Psoas muscle (tissue), 7 donors: ENCODE measurements at regions not wholly inside any gene's neighbourhood (a gene's known extent, or its start where the extent isn't known, plus 50 kb on each side); places are given as distances from the start of the nearest gene placed in this dataset.

ENCODE experiments used
- ATAC-seq, 4 donors: fragments of 200-7000 bp; cut with Tn5 transposase; one replicate each; pipeline ENCODE4 v1.9.1; 2020; ENCODE audit warnings: moderate library complexity in 3 of 4, mild to moderate bottlenecking in 2 of 4
- DNase-seq, 2 donors: peaks; one replicate each; pipeline ENCODE4 v3.0.0-alpha.2; 2020
- H3K27ac ChIP-seq: fragments of 200-600 bp; one replicate; pipeline ENCODE4 v1.8.0; 2022
- H3K27me3 ChIP-seq, 3 donors: fragments of 200-600 bp in 1 of 3; one replicate each; pipeline versions ENCODE4 v1.6.1 to v1.8.0; 2013 to 2022; ENCODE audit warnings: low read length in 2 of 3, mild to moderate bottlenecking in 2 of 3, moderate library complexity in 1 of 3; ENCODE audit not compliant: insufficient read depth in 3 of 3
- H3K36me3 ChIP-seq, 2 donors: fragments of 200-600 bp in 1 of 2; one replicate each; pipeline versions ENCODE4 v1.6.1 to v1.8.0; 2013 to 2022; ENCODE audit warnings: low read depth in 1 of 2, mild to moderate bottlenecking in 1 of 2, moderate library complexity in 1 of 2; ENCODE audit not compliant: insufficient read depth in 1 of 2
- H3K4me1 ChIP-seq: fragments of 200-600 bp; one replicate; pipeline ENCODE4 v1.8.0; 2022
- H3K4me3 ChIP-seq: fragments of 200-600 bp; one replicate; pipeline ENCODE4 v1.8.0; 2022; ENCODE audit warnings: mild to moderate bottlenecking
- H3K9me3 ChIP-seq: fragments of 200-600 bp; one replicate; pipeline ENCODE4 v1.8.0; 2022
- CTCF ChIP-seq: fragments of 200-600 bp; IDR thresholded peaks from one replicate; pipeline ENCODE4 v1.8.0; 2022; ENCODE audit warnings: antibody characterized with exemption
- WGBS, 3 donors: extraction: QIAGEN DNeasy Blood & Tissue Kit; methylation state at CpG; one replicate each; pipeline versions ENCODE4 v1.1.6 to v1.1.7; 2013; 5-methylcytosine and 5-hydroxymethylcytosine counted together
- intact Hi-C, 2 donors: fragments of 100-400 bp; cut with DNase I; formaldehyde crosslinking; loops; one replicate each; pipeline versions ENCODE4 v1.11.0 to v1.14.2; 2022
- donor health status: healthy with polysubstance abuse.
- donor health status: DM: no; HTN: no; CAD: no; lungs with moderate emphysema.
- donor health status: Bipolar disorder and iron deficiency.
- donor health status: healthy.
- donor health status: DM: yes; HTN: yes; CAD: no.
- donor health status: DM: no; HTN: no; CAD: no.
- donor health status: DM: yes; HTN: yes; CAD: no.

DNA sequence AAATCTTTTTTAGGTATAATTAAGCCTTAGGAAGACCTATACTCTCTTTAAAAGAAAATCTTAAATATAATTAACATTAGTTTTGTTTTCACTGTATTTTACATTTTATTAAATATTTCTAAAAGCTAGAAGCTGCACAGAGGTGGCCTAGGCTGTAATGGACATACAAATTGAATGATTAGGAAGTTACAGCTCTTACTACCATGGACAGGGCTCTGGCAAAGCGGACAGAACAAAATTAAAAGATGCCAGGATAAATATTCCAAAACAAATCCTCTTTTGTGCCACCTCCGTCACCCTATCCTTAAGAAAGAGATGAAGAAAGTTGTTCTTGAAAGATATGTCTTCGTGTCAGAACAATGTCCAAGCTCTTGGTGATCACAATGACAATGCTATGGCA is 376.5 kb downstream of the ETNK1 start:
- no peaks in the 10 kb centered on the region for H3K9me3 ChIP-seq
- H3K4me1 ChIP-seq = no peaks in the 10 kb centered on the region
- no peaks in the 10 kb centered on the region for H3K36me3 ChIP-seq
- no peak for TF ChIP-seq CTCF
- no peak overlapping the region for H3K27ac ChIP-seq
- WGBS, 3 donors = 56 to 63% (median 61%) methylated on average over 3 of the region's 3 CpGs
- no peak for DNase-seq
- no peak overlapping the region for H3K4me3 ChIP-seq
- intact Hi-C loops = no loop called here
- ATAC-seq = no peak
- no peaks in the 10 kb centered on the region for H3K27me3 ChIP-seq

DNA sequence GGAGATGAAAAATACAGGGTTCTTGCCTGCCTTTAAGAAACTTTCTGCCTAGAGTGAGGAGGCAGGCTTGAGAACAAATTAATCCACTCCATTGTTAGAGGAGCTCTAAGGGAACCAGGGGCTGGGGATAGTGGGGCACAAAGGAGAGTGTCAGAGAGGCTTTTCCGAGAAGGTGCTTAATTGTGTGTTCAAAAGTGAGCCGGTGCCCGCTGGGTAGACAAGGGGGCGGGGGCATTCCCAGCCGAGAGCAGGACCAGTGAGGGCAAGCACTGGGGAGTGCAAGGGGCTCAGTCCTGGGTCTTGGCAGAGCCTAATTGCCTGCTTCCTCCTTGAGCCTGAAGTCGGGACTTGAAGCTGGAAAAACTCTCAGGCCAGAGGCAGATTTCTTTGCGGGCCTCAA is 377.4 kb downstream of the ETNK1 start:
- Histone ChIP-seq H3K4me1 (no peaks in the 10 kb centered on the region), H3K36me3 (no peaks in the 10 kb centered on the region), H3K27ac (no peak overlapping the region), H3K9me3 (no peaks in the 10 kb centered on the region), H3K4me3 (no peak overlapping the region), H3K27me3 (no peaks in the 10 kb centered on the region)
- intact Hi-C loops = no loop called here
- DNase-seq (no peak), ATAC-seq (no peak)
- TF ChIP-seq CTCF = no peak
- 67 to 75% (median 74%) methylated on average over 7 of the region's 7 CpGs for WGBS, 3 donors

- no peak for TF ChIP-seq CTCF
- intact Hi-C loops = no loop called here
- DNase-seq (no peak), ATAC-seq (no peak)
- H3K9me3 ChIP-seq = no peaks in the 10 kb centered on the region
- no peaks in the 10 kb centered on the region for H3K27me3 ChIP-seq
- no peak overlapping the region for H3K27ac ChIP-seq
- H3K4me3 ChIP-seq = no peak overlapping the region
- WGBS, 3 donors = 81 to 89% (median 87%) methylated on average over 4 of the region's 4 CpGs
- H3K4me1 ChIP-seq = no peaks in the 10 kb centered on the region
- H3K36me3 ChIP-seq = no peaks in the 10 kb centered on the region
These were observed 379.6 kb downstream of the ETNK1 start for GRCh38 chr12:23004473-23005020.

- no peak for TF ChIP-seq CTCF
- ATAC-seq (no peak), DNase-seq (no peak)
- WGBS, 3 donors = 67 to 75% (median 69%) methylated on average over 2 of the region's 2 CpGs
- H3K27ac ChIP-seq = no peak overlapping the region
- no peaks in the 10 kb centered on the region for H3K36me3 ChIP-seq
- intact Hi-C loops = no loop called here
- no peaks in the 10 kb centered on the region for H3K4me1 ChIP-seq
- no peak overlapping the region for H3K4me3 ChIP-seq
- no peaks in the 10 kb centered on the region for H3K27me3 ChIP-seq
- no peaks in the 10 kb centered on the region for H3K9me3 ChIP-seq
These were observed 380.4 kb downstream of the ETNK1 start for GRCh38 chr12:23005387-23005786.

DNA sequence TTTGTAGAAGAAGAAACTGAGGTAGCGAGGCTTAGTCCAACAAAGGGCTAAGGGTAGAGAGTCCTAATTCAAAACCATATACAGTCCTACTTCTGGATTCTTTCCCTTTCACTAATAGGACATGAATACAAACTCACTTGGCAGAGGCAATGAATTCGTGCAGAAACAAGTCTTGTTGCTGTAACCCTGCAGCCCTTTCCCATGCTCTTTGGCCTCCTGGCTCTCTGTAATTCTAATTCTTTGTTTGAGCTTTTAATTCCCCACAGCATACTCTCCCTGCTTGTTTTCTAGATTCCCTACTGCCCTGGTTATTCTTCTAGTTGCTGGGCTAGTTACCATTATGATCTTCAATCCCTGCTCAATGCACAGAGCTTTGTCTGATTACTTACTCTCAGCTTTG is 381.4 kb downstream of the ETNK1 start:
- ATAC-seq (no peak), DNase-seq (no peak)

More for the DNA sequence above, 381.4 kb downstream of the ETNK1 start:
- H3K36me3 ChIP-seq = no peaks in the 10 kb centered on the region
- TF ChIP-seq CTCF = no peak
- intact Hi-C loops = no loop called here
- no peak overlapping the region for H3K27ac ChIP-seq
- WGBS, 3 donors = 58 to 59% (median 59%) methylated on average over 2 of the region's 2 CpGs
- no peak overlapping the region for H3K4me3 ChIP-seq
- no peaks in the 10 kb centered on the region for H3K4me1 ChIP-seq
- no peaks in the 10 kb centered on the region for H3K27me3 ChIP-seq
- H3K9me3 ChIP-seq = no peaks in the 10 kb centered on the region
